Stomach (tissue), 8 donors: ENCODE measurements at regions not wholly inside any gene's neighbourhood (a gene's known extent, or its start where the extent isn't known, plus 50 kb on each side); places are given as distances from the start of the nearest gene placed in this dataset.

Experiments used
- DNase-seq, 2 donors: peaks; one replicate each; pipeline versions ENCODE4 v3.0.0 to v3.0.0-alpha.2; 2013 to 2019
- H3K27ac ChIP-seq, 5 donors: fragments of 200-600 bp in 4 of 5; sonication (generic) in 4 of 5; one replicate each; pipeline ENCODE4 v1.5.1; 2013 to 2019; ENCODE audit warnings: mild to moderate bottlenecking in 1 of 5, moderate library complexity in 1 of 5
- H3K27me3 ChIP-seq, 3 donors: fragments of 200-600 bp; sonication (generic); one replicate each; pipeline ENCODE4 v1.5.1; 2017 to 2019; ENCODE audit warnings: mixed run types in 1 of 3
- H3K36me3 ChIP-seq, 4 donors: fragments of 200-600 bp; sonication (generic); 1 replicate in 3 of 4; 2 replicates in 1 of 4; pipeline ENCODE4 v1.5.1; 2016 to 2019
- H3K4me1 ChIP-seq, 4 donors: fragments of 200-600 bp; sonication (generic); one replicate each; pipeline ENCODE4 v1.5.1; 2016 to 2019
- H3K4me3 ChIP-seq, 4 donors: fragments of 200-600 bp; sonication (generic) in 3 of 4; one replicate each; pipeline ENCODE4 v1.5.1; 2016 to 2019; ENCODE audit warnings: mild to moderate bottlenecking in 1 of 4
- H3K9me3 ChIP-seq, 4 donors: fragments of 200-600 bp; sonication (generic); one replicate each; pipeline ENCODE4 v1.5.1; 2016 to 2019
- EP300 ChIP-seq: sonication (generic); formaldehyde crosslinking; IDR thresholded peaks from one replicate; pipeline ENCODE4 v1.6.1; 2017; ENCODE audit warnings: antibody characterized with exemption
- POLR2A ChIP-seq, 4 donors: fragments of 450-650 bp; IDR thresholded peaks; one replicate each; pipeline ENCODE4 v1.6.1; 2016; ENCODE audit warnings: antibody characterized with exemption in 4 of 4, control low read depth in 2 of 4, mild to moderate bottlenecking in 1 of 4, moderate library complexity in 1 of 4
- POLR2AphosphoS5 ChIP-seq, 3 donors: sonication (generic); formaldehyde crosslinking; IDR thresholded peaks; one replicate each; pipeline ENCODE4 v1.6.1; 2016; ENCODE audit warnings: antibody characterized with exemption in 3 of 3
- WGBS, 5 donors: extraction: QIAGEN DNeasy Blood & Tissue Kit in 3 of 5; methylation state at CpG; one replicate each; pipeline versions ENCODE4 v1.1.5 to v1.1.7; 2013 to 2018; 5-methylcytosine and 5-hydroxymethylcytosine counted together
- intact Hi-C: fragments of 100-400 bp; cut with DNase I; formaldehyde crosslinking; loops from one replicate; pipeline ENCODE4 v1.15.1; 2023; ENCODE audit warnings: low total_unique reads
- TF ChIP-seq, protein P1 (sequence below), 7 experiments: fragments of 450-650 bp in 4 of 7; fragments of 200-600 bp in 3 of 7; sonication (generic) in 3 of 7; IDR thresholded peaks; one replicate each; pipeline ENCODE4 v1.5.1; 2016 to 2019; ENCODE audit warnings: antibody characterized with exemption in 7 of 7, control low read depth in 2 of 7, mild to moderate bottlenecking in 1 of 7
- donor health status: healthy with polysubstance abuse.
- donor health status: Bipolar disorder and iron deficiency.
- donor health status: healthy.

DNA sequence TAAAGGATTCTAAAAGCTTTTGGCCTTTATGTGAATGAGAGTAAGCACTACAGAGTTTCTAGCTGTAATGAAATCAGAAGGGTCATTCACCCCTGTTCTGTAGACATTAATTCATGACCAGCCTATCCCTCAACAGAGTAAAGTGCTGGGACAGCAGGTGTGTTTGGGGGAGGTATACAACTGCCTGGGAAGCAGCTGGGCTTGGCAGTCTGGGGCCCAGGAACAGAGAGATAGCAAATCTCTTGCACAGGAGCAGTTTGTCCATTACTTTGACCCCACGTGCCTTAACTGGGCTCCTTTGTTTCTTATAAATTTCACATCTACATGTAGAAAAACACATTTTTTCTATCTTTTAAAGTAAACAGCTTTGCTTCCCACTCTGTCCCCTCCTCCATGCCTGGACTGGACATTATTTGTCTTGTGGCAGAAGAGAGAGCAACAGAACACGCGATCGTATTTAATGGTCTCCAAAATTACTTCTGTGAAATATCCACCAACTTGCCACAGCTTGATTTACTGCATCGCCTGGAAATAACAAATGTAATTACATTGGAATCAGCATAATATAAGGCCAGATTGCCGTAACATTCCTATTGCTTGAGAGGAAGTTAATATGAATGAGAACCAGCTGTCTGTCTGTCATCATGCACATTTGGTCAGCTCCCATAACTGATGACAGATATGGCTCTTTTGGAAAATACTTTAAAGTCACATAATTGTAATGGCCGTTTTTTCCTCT lies 263.8 kb downstream of the RBM43 start:
- H3K4me3 ChIP-seq, result no peak overlapping the region
- 69 to 75% (median 72%) methylated on average over 7 of the region's 7 CpGs for WGBS, 5 donors
- no peaks in the 10 kb centered on the region for H3K4me1 ChIP-seq
- no peak overlapping the region for H3K27ac ChIP-seq
- no peak for TF ChIP-seq POLR2A (IDR thresholded peaks at IDR 0.05)
- no peak for TF ChIP-seq EP300
- TF ChIP-seq POLR2AphosphoS5 (IDR thresholded peaks at IDR 0.05), result no peak
- TF ChIP-seq, protein P1, sequence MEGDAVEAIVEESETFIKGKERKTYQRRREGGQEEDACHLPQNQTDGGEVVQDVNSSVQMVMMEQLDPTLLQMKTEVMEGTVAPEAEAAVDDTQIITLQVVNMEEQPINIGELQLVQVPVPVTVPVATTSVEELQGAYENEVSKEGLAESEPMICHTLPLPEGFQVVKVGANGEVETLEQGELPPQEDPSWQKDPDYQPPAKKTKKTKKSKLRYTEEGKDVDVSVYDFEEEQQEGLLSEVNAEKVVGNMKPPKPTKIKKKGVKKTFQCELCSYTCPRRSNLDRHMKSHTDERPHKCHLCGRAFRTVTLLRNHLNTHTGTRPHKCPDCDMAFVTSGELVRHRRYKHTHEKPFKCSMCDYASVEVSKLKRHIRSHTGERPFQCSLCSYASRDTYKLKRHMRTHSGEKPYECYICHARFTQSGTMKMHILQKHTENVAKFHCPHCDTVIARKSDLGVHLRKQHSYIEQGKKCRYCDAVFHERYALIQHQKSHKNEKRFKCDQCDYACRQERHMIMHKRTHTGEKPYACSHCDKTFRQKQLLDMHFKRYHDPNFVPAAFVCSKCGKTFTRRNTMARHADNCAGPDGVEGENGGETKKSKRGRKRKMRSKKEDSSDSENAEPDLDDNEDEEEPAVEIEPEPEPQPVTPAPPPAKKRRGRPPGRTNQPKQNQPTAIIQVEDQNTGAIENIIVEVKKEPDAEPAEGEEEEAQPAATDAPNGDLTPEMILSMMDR (IDR thresholded peaks at IDR 0.05), result no peak
- DNase-seq, result peak in 1 of 2 donors; percentile 25
- no peaks in the 10 kb centered on the region for H3K27me3 ChIP-seq
- H3K9me3 ChIP-seq, result no peaks in the 10 kb centered on the region
- no peaks in the 10 kb centered on the region for H3K36me3 ChIP-seq
- intact Hi-C loops, result no loop called here

DNA sequence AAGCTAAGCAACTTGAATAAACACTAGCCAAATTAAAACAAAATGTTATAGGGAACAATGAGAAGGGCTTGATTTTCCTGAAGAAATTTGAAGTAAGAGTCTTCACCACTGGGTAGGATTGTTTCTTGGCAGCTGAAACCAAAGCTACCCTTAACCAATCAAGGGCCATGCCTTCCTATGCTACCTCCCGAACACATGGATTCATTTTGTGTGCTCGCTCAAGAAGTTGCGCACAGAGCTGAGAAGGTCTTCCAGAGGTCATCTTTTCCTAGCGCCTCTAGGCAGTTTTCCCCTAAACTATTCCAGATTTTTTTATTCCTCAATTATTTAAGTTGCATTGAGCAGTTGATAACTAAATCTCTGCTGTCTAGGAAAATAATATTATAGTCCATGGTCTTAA lies 264.6 kb downstream of the RBM43 start:
- Histone ChIP-seq H3K27me3 (no peaks in the 10 kb centered on the region), H3K36me3 (no peaks in the 10 kb centered on the region), H3K27ac (no peak overlapping the region), H3K4me3 (no peak overlapping the region), H3K4me1 (no peaks in the 10 kb centered on the region), H3K9me3 (no peaks in the 10 kb centered on the region)
- no peak for DNase-seq
- intact Hi-C loops, result no loop called here
- no peak for TF ChIP-seq POLR2A (IDR thresholded peaks at IDR 0.05)
- TF ChIP-seq, protein P1 (IDR thresholded peaks at IDR 0.05), result no peak
- no peak for TF ChIP-seq POLR2AphosphoS5 (IDR thresholded peaks at IDR 0.05)
- no peak for TF ChIP-seq EP300
- WGBS, 5 donors, result 87 to 97% (median 97%) methylated on average over 4 of the region's 4 CpGs

DNA sequence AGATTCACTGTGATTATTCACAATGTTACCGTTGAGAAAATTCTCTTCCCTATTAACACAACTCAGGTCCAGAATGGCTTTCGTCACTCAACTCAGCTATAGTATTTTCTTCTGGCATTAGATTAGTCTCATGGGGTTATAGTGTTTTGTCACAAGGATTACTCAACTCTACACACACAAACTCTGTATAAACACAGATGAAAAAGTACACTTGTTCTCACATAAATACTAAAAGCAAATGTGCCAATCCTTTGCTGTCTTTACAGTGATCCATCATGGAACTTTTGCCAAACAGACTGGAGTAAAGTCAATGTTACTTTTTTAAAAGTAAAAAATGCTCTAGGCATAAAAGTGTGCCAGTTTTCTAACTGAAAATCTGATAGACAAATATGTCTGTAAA lies 267.6 kb downstream of the RBM43 start:
- DNase-seq, result no peak
- intact Hi-C loops, result no loop called here
- H3K4me3 ChIP-seq, result no peak overlapping the region
- no peaks in the 10 kb centered on the region for H3K36me3 ChIP-seq
- whole genome bisulfite sequencing, 5 donors, result 29 to 53% (median 46%) methylated on average over 2 of the region's 2 CpGs
- H3K9me3 ChIP-seq, result peaks cover 0 to 13% (median 8%) of the 10 kb centered on the region in 4 donors
- TF ChIP-seq POLR2AphosphoS5 (IDR thresholded peaks at IDR 0.05) (no peak), EP300 (no peak), POLR2A (IDR thresholded peaks at IDR 0.05) (no peak)
- TF ChIP-seq, protein P1 (IDR thresholded peaks at IDR 0.05), result no peak
- no peak overlapping the region for H3K27ac ChIP-seq
- H3K27me3 ChIP-seq, result no peaks in the 10 kb centered on the region
- H3K4me1 ChIP-seq, result no peaks in the 10 kb centered on the region

DNA sequence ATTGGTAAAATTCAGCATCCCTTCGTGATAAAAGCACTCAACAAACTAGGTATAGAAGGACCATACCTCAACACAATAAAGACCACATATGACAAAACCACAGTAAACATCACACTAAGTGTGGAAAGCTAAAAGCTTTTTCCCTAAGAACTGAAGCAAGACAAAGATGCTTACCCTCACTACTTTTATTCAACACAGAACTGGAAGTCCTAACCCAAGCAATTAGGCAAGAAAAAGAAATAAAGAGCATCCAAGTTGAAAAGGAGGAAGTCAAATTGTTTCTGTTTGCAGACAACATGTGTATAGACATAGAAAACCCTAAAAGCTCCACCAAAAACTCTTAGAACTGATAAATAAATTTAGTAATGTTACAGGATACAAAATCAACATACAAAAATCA lies 271.7 kb downstream of the RBM43 start:
- Histone ChIP-seq H3K27me3 (no peaks in the 10 kb centered on the region), H3K4me1 (no peaks in the 10 kb centered on the region), H3K4me3 (no peak overlapping the region), H3K27ac (no peak overlapping the region), H3K9me3 (peaks cover 0 to 31% (median 16%) of the 10 kb centered on the region in 4 donors), H3K36me3 (no peaks in the 10 kb centered on the region)
- no peak for DNase-seq
- 74 to 97% (median 85%) methylated on average over 1 of the region's 1 CpG for whole genome bisulfite sequencing, 5 donors
- intact Hi-C loops, result no loop called here
- TF ChIP-seq POLR2A (IDR thresholded peaks at IDR 0.05) (no peak), EP300 (no peak), POLR2AphosphoS5 (IDR thresholded peaks at IDR 0.05) (no peak)
- TF ChIP-seq, protein P1 (IDR thresholded peaks at IDR 0.05), result no peak
